BJ (cell line): ENCODE measurements at regions not wholly inside any gene's neighbourhood (a gene's known extent, or its start where the extent isn't known, plus 50 kb on each side); places are given as distances from the start of the nearest gene placed in this dataset.

Experiments
- CTCF ChIA-PET: fragments of 350-600 bp; formaldehyde crosslinking; extraction: SDS; loops from one replicate; lab custom pipeline; 2021; ENCODE audit warnings: antibody characterized with exemption, inconsistent platforms; lab: Yijun Ruan, JAX
- POLR2A ChIA-PET: fragments of 300-600 bp; sonication (Branson Sonifier 250); formaldehyde crosslinking; extraction: SDS; loops from one replicate; lab custom pipeline; 2021; ENCODE audit warnings: antibody characterized with exemption; lab: Charles Lee
- DNase-seq: peaks from one replicate; pipeline ENCODE4 v3.0.0-alpha.2; 2011; ENCODE audit warnings: low read depth
- H3K27me3 ChIP-seq: 2 replicates; pipeline ENCODE4 v1.6.0; 2011; ENCODE audit warnings: low read length; ENCODE audit not compliant: control insufficient read depth, insufficient read depth
- H3K36me3 ChIP-seq: 2 replicates; pipeline ENCODE4 v1.5.1; 2011; ENCODE audit warnings: low read length; ENCODE audit not compliant: control insufficient read depth, insufficient read depth
- H3K4me3 ChIP-seq: 2 replicates; pipeline ENCODE4 v1.5.1; 2011; ENCODE audit warnings: low read depth, mild to moderate bottlenecking, control low read depth, low read length
- TF ChIP-seq, protein P1 (sequence below): IDR thresholded peaks from 2 replicates; pipeline ENCODE4 v1.5.1; 2011; ENCODE audit warnings: low read depth, mild to moderate bottlenecking, control low read depth, inconsistent platforms, low read length, moderate library complexity; ENCODE audit not compliant: insufficient read depth

DNA sequence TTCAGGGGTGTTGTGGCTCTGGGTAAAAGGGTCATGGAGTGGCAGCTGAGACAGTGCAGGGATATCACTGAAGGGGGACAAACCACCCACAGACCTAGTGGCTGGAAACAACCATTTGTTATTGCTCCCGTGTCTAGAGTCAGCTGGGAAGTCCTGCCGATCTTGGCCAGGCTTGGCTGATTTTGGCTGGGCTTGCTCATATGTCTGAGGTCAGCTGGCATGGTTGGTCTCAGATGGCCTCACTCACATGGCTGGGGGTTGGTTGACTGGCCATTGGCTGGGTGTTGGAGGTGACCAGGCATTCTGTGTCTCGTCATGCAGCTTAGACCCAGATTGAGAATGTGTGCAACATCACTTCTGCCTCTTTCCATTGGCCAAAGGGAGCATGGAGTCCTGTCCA is 203.8 kb upstream of the POU3F1 start:
- DNase-seq: no peak
- POLR2A ChIA-PET: no interaction called here
- H3K27me3 ChIP-seq: 0 out of 2 replicates have a peak, but pooled peaks cover 7% of the 10 kb centered on the region
- no peak overlapping the region for H3K4me3 ChIP-seq
- H3K36me3 ChIP-seq: no peaks in the 10 kb centered on the region
- CTCF ChIA-PET: no interaction called here
- TF ChIP-seq, protein P1, sequence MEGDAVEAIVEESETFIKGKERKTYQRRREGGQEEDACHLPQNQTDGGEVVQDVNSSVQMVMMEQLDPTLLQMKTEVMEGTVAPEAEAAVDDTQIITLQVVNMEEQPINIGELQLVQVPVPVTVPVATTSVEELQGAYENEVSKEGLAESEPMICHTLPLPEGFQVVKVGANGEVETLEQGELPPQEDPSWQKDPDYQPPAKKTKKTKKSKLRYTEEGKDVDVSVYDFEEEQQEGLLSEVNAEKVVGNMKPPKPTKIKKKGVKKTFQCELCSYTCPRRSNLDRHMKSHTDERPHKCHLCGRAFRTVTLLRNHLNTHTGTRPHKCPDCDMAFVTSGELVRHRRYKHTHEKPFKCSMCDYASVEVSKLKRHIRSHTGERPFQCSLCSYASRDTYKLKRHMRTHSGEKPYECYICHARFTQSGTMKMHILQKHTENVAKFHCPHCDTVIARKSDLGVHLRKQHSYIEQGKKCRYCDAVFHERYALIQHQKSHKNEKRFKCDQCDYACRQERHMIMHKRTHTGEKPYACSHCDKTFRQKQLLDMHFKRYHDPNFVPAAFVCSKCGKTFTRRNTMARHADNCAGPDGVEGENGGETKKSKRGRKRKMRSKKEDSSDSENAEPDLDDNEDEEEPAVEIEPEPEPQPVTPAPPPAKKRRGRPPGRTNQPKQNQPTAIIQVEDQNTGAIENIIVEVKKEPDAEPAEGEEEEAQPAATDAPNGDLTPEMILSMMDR: no peak

DNA sequence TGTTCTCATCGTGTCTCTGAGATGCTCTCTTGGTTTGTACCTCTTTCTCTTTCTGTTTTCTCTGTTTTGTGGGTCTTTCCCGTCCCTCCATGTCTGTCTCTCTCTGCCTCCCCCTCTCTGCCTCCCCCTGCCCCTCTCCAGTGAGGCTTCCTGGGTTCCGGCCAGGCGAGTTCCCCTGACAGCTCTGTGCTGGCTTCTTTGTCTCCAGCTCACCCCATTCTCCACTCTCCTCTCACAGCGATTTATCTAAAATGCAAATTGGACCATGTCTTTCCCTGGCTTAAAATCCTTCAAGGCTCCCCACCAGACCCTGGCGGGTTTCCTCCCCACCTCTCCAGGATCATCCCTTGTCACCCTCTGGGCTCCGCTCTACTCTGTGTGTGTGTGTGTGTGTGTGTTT is 202.4 kb upstream of the POU3F1 start:
- POLR2A ChIA-PET: no interaction called here
- TF ChIP-seq, protein P1: no peak
- CTCF ChIA-PET: no interaction called here
- H3K36me3 ChIP-seq: no peaks in the 10 kb centered on the region
- DNase-seq: no peak
- H3K27me3 ChIP-seq: 0 out of 2 replicates have a peak, but pooled peaks cover 7% of the 10 kb centered on the region
- no peak overlapping the region for H3K4me3 ChIP-seq

DNA sequence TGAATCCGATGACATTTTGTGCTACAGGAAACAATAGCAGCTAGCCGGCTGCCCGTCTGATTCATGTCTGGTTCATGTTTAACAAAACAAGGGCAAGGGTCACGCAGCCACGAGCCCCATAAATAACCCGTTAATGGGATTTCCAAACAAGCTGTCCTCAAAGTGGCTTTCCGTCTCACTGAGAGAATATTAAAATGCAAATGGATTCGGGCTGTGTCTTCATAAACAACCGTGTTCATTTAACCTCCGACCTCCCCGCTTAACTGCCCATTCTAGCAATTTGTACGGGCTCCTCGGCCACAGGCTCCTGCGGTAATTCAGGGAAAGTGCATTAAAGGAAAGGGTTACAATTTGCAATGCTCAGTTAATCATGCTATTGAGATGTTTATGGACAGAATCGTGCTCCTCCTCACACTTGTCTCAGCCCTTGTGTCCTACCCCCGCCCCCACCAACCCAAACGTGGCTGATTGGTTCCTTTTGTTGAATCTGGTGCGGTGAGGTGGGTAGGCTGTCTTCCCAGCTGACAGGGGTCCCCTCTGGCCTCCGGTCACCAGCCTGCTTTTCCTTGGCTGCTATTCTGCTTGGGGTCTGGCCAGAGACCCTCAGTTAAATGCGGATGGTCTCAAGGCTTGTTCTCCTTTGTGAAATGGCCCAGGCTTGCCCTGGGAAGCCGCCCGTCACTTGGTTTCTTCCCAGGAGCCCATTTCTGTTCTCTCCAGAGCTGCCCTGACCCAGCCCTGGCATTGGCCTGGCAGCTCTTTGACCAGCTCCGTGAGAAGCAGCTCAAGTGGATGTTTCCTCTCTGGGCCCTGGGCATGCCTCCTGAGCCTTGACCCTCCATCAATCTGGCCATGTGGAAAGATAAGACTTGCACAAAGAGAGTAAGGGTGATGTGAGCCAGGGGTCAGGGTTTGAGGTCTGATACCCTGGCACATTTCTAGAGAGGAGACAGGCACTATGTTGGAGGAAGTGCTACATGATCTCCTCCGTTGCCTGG is 200.7 kb upstream of the POU3F1 start:
- TF ChIP-seq, protein P1: no peak
- CTCF ChIA-PET: no interaction called here
- POLR2A ChIA-PET: no interaction called here
- Histone ChIP-seq H3K27me3 (0 out of 2 replicates have a peak, but pooled peaks cover 8% of the 10 kb centered on the region), H3K36me3 (no peaks in the 10 kb centered on the region), H3K4me3 (no peak overlapping the region)
- DNase-seq: peak; percentile 17

DNA sequence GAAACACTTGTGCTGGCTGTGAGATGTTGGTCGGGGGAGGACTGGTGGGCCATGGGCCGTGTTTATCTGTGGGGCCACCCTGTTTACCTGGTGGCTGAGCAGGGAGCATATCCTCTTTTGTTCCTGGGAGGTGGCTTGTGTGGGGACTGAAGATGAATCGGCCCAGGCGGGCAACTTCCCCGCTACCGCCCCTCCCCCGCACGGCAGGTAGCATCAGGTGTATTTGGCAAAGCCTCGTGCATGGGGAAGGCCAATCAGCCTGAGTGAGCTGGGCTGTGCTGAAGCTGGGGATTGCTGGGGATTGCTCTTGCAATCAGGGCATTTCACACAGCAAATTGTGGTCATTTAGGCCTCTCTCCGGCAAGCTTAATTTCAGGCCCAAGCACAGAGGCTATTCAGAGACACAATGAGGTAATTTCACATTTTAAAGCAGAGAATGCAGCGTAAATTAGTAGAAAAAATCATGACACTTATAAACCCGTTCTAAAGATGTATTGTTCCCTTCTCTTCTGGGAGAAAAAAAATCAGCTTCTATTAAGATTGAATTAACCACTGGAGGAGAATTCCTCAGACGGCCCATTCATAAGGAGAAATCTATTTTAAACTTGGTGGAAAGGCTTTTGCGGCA is 197.7 kb upstream of the POU3F1 start:
- H3K27me3 ChIP-seq: 0 out of 2 replicates have a peak, but pooled peaks cover 6% of the 10 kb centered on the region
- DNase-seq: no peak
- ChIA-PET CTCF (no interaction called here), POLR2A (no interaction called here)
- TF ChIP-seq, protein P1: no peak
- no peaks in the 10 kb centered on the region for H3K36me3 ChIP-seq
- no peak overlapping the region for H3K4me3 ChIP-seq

DNA sequence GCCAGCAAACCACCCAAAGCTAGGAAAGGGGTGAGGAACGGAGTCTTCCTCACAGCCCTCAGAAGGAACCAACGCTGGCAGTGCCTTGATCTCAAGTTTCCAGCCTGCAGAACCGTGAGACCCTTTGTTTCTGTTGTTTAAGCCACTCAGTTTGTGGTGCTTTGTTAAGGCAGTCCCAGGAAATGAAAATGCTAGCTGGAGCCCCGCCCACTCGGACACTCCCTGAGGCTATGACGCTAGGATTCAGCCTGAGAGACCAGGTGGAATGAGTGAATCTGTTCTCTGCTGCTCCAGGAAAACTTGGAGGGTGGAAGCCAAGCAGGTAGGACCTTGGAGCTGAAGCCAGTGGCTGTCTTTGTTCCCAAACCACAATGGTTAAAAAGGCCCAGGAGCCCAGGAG is 196.5 kb upstream of the POU3F1 start:
- Histone ChIP-seq H3K4me3 (no peak overlapping the region), H3K27me3 (0 out of 2 replicates have a peak, but pooled peaks cover 6% of the 10 kb centered on the region), H3K36me3 (no peaks in the 10 kb centered on the region)
- CTCF ChIA-PET: no interaction called here
- POLR2A ChIA-PET: no interaction called here
- TF ChIP-seq, protein P1: no peak
- DNase-seq: no peak
